ENCODE measurements at regions not wholly inside any gene's neighbourhood (a gene's known extent, or its start where the extent isn't known, plus 50 kb on each side); places are given as distances from the start of the nearest gene placed in this dataset.

GRCh38 chr3:152621967-152622810 is 212.7 kb upstream of the P2RY1 start:
- no peak overlapping the region for H3K18ac ChIP-seq (ENCODE audit: insufficient read length, low read depth, low read length)
- no peaks in the 10 kb centered on the region for H3K23me2 ChIP-seq (ENCODE audit: insufficient read length, low read depth, low read length, poor library complexity, severe bottlenecking)
- no peak overlapping the region for H2BK12ac ChIP-seq (ENCODE audit: insufficient read length, low read depth, low read length)
- no peak overlapping the region for H4K91ac ChIP-seq (ENCODE audit: insufficient read length, low read depth, low read length)
- no peak overlapping the region for H2BK15ac ChIP-seq (ENCODE audit: low read depth, low read length)
- no peak overlapping the region for H2BK20ac ChIP-seq (ENCODE audit: low read depth, low read length, poor library complexity, severe bottlenecking)
- H2BK5ac ChIP-seq (ENCODE audit: insufficient read length, low read length), result no peak overlapping the region
- Mint-ChIP-seq H3K27me3 (ENCODE audit: low read depth) (no peaks in the 10 kb centered on the region), H3K4me1 (peaks cover 13 to 18% of the 10 kb centered on the region in 2 experiments), H3K36me3 (ENCODE audit: insufficient read depth in 1 of 3, low read depth in 3 of 3) (no peaks in the 10 kb centered on the region), H3K27ac (no peak overlapping the region), H3K4me3 (no peak overlapping the region), H3K9me3 (no peaks in the 10 kb centered on the region)
- no peak for DNase-seq
- no peak overlapping the region for H3T11ph ChIP-seq (ENCODE audit: low read length)
- TF ChIP-seq CTCF (conservative IDR thresholded peaks at IDR 0.05), result no peak
- no peak overlapping the region for H3K9ac ChIP-seq (ENCODE audit: extremely low read depth, insufficient read length, low read length)
- peaks cover 5% of the 10 kb centered on the region for H3K4me1 ChIP-seq (ENCODE audit: insufficient read depth, low read length)
- no peak overlapping the region for H3K56ac ChIP-seq (ENCODE audit: insufficient read length, low read depth, low read length)
- H3K4me2 ChIP-seq (ENCODE audit: insufficient read depth, insufficient read length, low read length), result no peak overlapping the region
- no peak overlapping the region for H3K14ac ChIP-seq (ENCODE audit: insufficient read depth, low read length)
- H3K4ac ChIP-seq (ENCODE audit: low read depth, low read length), result no peak overlapping the region
- no peak overlapping the region for H4K8ac ChIP-seq (replicated peaks; ENCODE audit: insufficient read length, low read depth, low read length)
- no peaks in the 10 kb centered on the region for H3K9me3 ChIP-seq (ENCODE audit: control insufficient read depth, low read depth, low read length)
- no peak overlapping the region for H2AK5ac ChIP-seq (ENCODE audit: insufficient read length, low read length)
- no peak overlapping the region for H2BK120ac ChIP-seq (ENCODE audit: low read depth, low read length, poor library complexity, severe bottlenecking)
- no peaks in the 10 kb centered on the region for H3K27me3 ChIP-seq (ENCODE audit: insufficient read depth, low read length)
- no peak overlapping the region for H4K5ac ChIP-seq (ENCODE audit: insufficient read length, low read depth, low read length)
- no peaks in the 10 kb centered on the region for H3K79me1 ChIP-seq (ENCODE audit: insufficient read depth, low read depth, low read length, poor library complexity, severe bottlenecking)
- no peak overlapping the region for H3K23ac ChIP-seq (ENCODE audit: insufficient read length, low read depth, low read length)
- H3K79me2 ChIP-seq (ENCODE audit: insufficient read depth, low read length), result no peaks in the 10 kb centered on the region
- no peak overlapping the region for H2AFZ ChIP-seq (ENCODE audit: low read length)
- WGBS (ENCODE audit: extremely low coverage, insufficient read length, low lambda C conversion rate), result no CpG with 5 or more reads among the region's 4 CpGs
- no peak overlapping the region for H3K27ac ChIP-seq (ENCODE audit: insufficient read length, low read depth, low read length)
- H4K20me1 ChIP-seq (ENCODE audit: control insufficient read depth, insufficient read depth, insufficient read length), result no peaks in the 10 kb centered on the region

All from H9 (cell line).